GM23338 (cell line): ENCODE measurements at regions not wholly inside any gene's neighbourhood (a gene's known extent, or its start where the extent isn't known, plus 50 kb on each side); places are given as distances from the start of the nearest gene placed in this dataset.

Experiments used
- ATAC-seq: fragments of 200-7000 bp; cut with Tn5 transposase; 3 replicates; pipeline ENCODE4 v1.9.1; 2020
- DNase-seq: peaks from one replicate; pipeline ENCODE4 v3.0.0-alpha.2; 2015; ENCODE audit warnings: low spot score
- H2AFZ ChIP-seq: fragments of 200-600 bp; sonication (generic); 2 replicates; pipeline ENCODE4 v1.8.0; 2016; ENCODE audit warnings: antibody characterized with exemption, mild to moderate bottlenecking, moderate library complexity
- H3F3A ChIP-seq: fragments of 200-600 bp; sonication (generic); replicated peaks from 2 replicates; pipeline ENCODE4 v1.8.0; 2017; ENCODE audit warnings: antibody characterized with exemption, mixed run types, low read depth
- H3K27ac ChIP-seq: fragments of 200-600 bp; sonication (generic); 2 replicates; pipeline ENCODE4 v1.6.1; 2016; ENCODE audit warnings: low read depth
- H3K27me3 ChIP-seq: fragments of 200-600 bp; sonication (generic); 2 replicates; pipeline ENCODE4 v1.8.0; 2016; ENCODE audit warnings: mild to moderate bottlenecking, mixed run types, moderate library complexity; ENCODE audit not compliant: insufficient read depth
- H3K36me3 ChIP-seq: fragments of 200-600 bp; sonication (generic); 2 replicates; pipeline ENCODE4 v1.8.0; 2016; ENCODE audit warnings: mild to moderate bottlenecking; ENCODE audit not compliant: insufficient read depth
- H3K4me1 ChIP-seq: fragments of 200-600 bp; sonication (generic); 2 replicates; pipeline ENCODE4 v1.8.0; 2016; ENCODE audit warnings: mild to moderate bottlenecking, moderate library complexity; ENCODE audit not compliant: insufficient read depth
- H3K4me2 ChIP-seq: fragments of 200-600 bp; sonication (generic); 2 replicates; pipeline ENCODE4 v1.7.1; 2017; ENCODE audit warnings: mixed run types
- H3K4me3 ChIP-seq: fragments of 200-600 bp; sonication (generic); 2 replicates; pipeline ENCODE4 v1.6.1; 2016; ENCODE audit warnings: mixed run types
- H3K79me2 ChIP-seq: fragments of 200-600 bp; sonication (generic); replicated peaks from 2 replicates; pipeline ENCODE4 v1.8.0; 2017; ENCODE audit warnings: mild to moderate bottlenecking; ENCODE audit not compliant: insufficient read depth
- H3K9me2 ChIP-seq: fragments of 200-600 bp; sonication (generic); 2 replicates; pipeline ENCODE4 v1.8.0; 2017; ENCODE audit not compliant: insufficient read depth
- H4K20me1 ChIP-seq: fragments of 200-600 bp; sonication (generic); replicated peaks from 2 replicates; pipeline ENCODE4 v1.8.0; 2017; ENCODE audit warnings: mild to moderate bottlenecking; ENCODE audit not compliant: insufficient read depth
- H3K27ac Mint-ChIP-seq: 2 replicates; pipeline ENCODE4 v1.8.0; 2020; ENCODE audit warnings: inconsistent platforms, mild to moderate bottlenecking, moderate library complexity, mixed read lengths
- H3K27me3 Mint-ChIP-seq: 3 replicates; pipeline ENCODE4 v1.8.0; 2022; ENCODE audit warnings: low read depth, mild to moderate bottlenecking, moderate library complexity, mixed read lengths, inconsistent platforms; ENCODE audit not compliant: insufficient read depth, poor library complexity
- H3K36me3 Mint-ChIP-seq: 3 replicates; pipeline ENCODE4 v1.8.0; 2021; ENCODE audit warnings: low read depth, mild to moderate bottlenecking, inconsistent platforms, moderate library complexity, mixed read lengths
- H3K4me1 Mint-ChIP-seq: 3 replicates; pipeline ENCODE4 v1.8.0; 2020; ENCODE audit warnings: mild to moderate bottlenecking, inconsistent platforms, mixed read lengths
- H3K4me3 Mint-ChIP-seq: 3 replicates; pipeline ENCODE4 v1.8.0; 2021; ENCODE audit warnings: moderate library complexity, mild to moderate bottlenecking, inconsistent platforms, mixed read lengths
- H3K9me3 Mint-ChIP-seq: 3 replicates; pipeline ENCODE4 v1.8.0; 2020; ENCODE audit warnings: moderate library complexity, mild to moderate bottlenecking, inconsistent platforms, mixed read lengths
- CREB1 ChIP-seq: fragments of 250-450 bp; sonication (Bioruptor Pico); IDR thresholded peaks from 2 replicates; pipeline ENCODE4 v1.5.0; 2020; ENCODE audit warnings: low read depth, mild to moderate bottlenecking, moderate library complexity
- EZH2 ChIP-seq: fragments of 200-600 bp; sonication (generic); IDR thresholded peaks from one replicate; pipeline ENCODE4 v1.8.0; 2017; ENCODE audit warnings: antibody characterized with exemption, mild to moderate bottlenecking, low read depth; ENCODE audit not compliant: unreplicated experiment
- JUNB ChIP-seq: IDR thresholded peaks from one replicate; pipeline ENCODE4 v1.6.1; 2016; ENCODE audit warnings: antibody characterized with exemption; ENCODE audit not compliant: unreplicated experiment
- NANOG ChIP-seq: IDR thresholded peaks from 2 replicates; pipeline ENCODE4 v1.6.1; 2016; ENCODE audit warnings: antibody characterized with exemption, borderline replicate concordance
- POLR2AphosphoS5 ChIP-seq: IDR thresholded peaks from 2 replicates; pipeline ENCODE4 v1.6.1; 2016; ENCODE audit warnings: antibody characterized with exemption, low read depth
- ZNF114 ChIP-seq: fragments of 250-450 bp; sonication (Bioruptor Pico); IDR thresholded peaks from 2 replicates; pipeline ENCODE4 v1.5.0; 2020; ENCODE audit warnings: mild to moderate bottlenecking, moderate library complexity
- ZNF462 ChIP-seq: fragments of 250-450 bp; sonication (Bioruptor Pico); IDR thresholded peaks from 2 replicates; pipeline ENCODE4 v1.5.0; 2020; ENCODE audit warnings: mild to moderate bottlenecking, moderate library complexity
- TF ChIP-seq, protein P1 (sequence below): IDR thresholded peaks from one replicate; pipeline ENCODE4 v1.6.1; 2018; ENCODE audit warnings: antibody characterized with exemption; ENCODE audit not compliant: unreplicated experiment

DNA sequence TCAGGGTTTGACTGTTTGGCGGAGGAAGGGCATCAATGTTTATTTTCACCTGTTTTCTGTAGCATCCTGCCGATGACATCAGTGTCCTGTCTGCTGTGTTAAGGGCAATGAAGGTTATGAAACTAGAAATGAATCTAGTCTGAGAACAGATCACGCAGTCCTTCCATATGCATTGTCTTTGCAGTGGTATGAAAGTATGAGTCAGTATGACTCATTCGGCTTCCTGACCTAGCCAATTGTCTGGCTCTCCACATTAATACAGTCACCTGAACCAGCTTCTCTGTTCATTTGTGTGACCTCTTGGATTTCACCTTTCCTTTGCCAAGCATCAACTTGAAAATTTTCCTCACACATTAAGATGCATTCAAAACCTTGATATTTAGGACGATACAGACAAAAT is 353.8 kb downstream of the RND3 start (continued):
- no peak for TF ChIP-seq ZNF462 (CRISPR knock-in tag)
- TF ChIP-seq POLR2AphosphoS5: no peak
- TF ChIP-seq, protein P1, sequence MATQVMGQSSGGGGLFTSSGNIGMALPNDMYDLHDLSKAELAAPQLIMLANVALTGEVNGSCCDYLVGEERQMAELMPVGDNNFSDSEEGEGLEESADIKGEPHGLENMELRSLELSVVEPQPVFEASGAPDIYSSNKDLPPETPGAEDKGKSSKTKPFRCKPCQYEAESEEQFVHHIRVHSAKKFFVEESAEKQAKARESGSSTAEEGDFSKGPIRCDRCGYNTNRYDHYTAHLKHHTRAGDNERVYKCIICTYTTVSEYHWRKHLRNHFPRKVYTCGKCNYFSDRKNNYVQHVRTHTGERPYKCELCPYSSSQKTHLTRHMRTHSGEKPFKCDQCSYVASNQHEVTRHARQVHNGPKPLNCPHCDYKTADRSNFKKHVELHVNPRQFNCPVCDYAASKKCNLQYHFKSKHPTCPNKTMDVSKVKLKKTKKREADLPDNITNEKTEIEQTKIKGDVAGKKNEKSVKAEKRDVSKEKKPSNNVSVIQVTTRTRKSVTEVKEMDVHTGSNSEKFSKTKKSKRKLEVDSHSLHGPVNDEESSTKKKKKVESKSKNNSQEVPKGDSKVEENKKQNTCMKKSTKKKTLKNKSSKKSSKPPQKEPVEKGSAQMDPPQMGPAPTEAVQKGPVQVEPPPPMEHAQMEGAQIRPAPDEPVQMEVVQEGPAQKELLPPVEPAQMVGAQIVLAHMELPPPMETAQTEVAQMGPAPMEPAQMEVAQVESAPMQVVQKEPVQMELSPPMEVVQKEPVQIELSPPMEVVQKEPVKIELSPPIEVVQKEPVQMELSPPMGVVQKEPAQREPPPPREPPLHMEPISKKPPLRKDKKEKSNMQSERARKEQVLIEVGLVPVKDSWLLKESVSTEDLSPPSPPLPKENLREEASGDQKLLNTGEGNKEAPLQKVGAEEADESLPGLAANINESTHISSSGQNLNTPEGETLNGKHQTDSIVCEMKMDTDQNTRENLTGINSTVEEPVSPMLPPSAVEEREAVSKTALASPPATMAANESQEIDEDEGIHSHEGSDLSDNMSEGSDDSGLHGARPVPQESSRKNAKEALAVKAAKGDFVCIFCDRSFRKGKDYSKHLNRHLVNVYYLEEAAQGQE: no peak
- TF ChIP-seq CREB1: no peak

GRCh38 chr2:150129921-150130575 is 357.4 kb downstream of the RND3 start:
- Histone ChIP-seq H3K9me2 (peaks cover 5% of the 10 kb centered on the region; the same call in 1 of the 2 replicates), H3K36me3 (no peaks in the 10 kb centered on the region), H3K4me1 (no peaks in the 10 kb centered on the region; the same call in 1 of the 2 replicates), H3K27me3 (no peaks in the 10 kb centered on the region), H3K4me3 (no peak overlapping the region), H3K79me2 (no peaks in the 10 kb centered on the region), H3K4me2 (no peak overlapping the region), H3K27ac (no peak overlapping the region), H4K20me1 (no peaks in the 10 kb centered on the region), H3F3A (no peaks in the 10 kb centered on the region), H2AFZ (no peak overlapping the region)
- DNase-seq (no peak), ATAC-seq (no peak)
- no peak overlapping the region for H3K27ac Mint-ChIP-seq
- no peak overlapping the region for H3K4me3 Mint-ChIP-seq
- H3K4me1 Mint-ChIP-seq: peaks cover 7% of the 10 kb centered on the region; the same call in 2 of the 3 replicates
- H3K27me3 Mint-ChIP-seq: peaks cover 4% of the 10 kb centered on the region
- H3K36me3 Mint-ChIP-seq: peaks cover 7% of the 10 kb centered on the region; the same call in 2 of the 3 replicates
- peaks cover 8% of the 10 kb centered on the region; the same call in 2 of the 3 replicates for H3K9me3 Mint-ChIP-seq
- TF ChIP-seq JUNB: no peak
- no peak for TF ChIP-seq EZH2
- TF ChIP-seq ZNF114 (CRISPR knock-in tag): no peak
- no peak for TF ChIP-seq NANOG
